Natural killer cell treated with Interleukin-12 subunit alpha and Interleukin-12 subunit beta and Interleukin-15 and Interleukin-18, amount 100 ng/mL, for 72 hours (primary cell): ENCODE measurements at regions not wholly inside any gene's neighbourhood (a gene's known extent, or its start where the extent isn't known, plus 50 kb on each side); places are given as distances from the start of the nearest gene placed in this dataset.
A peak's percentile ranks its signal among the peaks of the same experiment; 100 is the strongest.
"Not testable (repeated sequence)": the region's sequence is repeated elsewhere in the genome, so short reads cannot be mapped to it uniquely, and the experiment has no call there.

ENCODE experiments used
- ATAC-seq, 2 donors: fragments of 150-1000 bp; cut with Tn5 transposase in 1 of 2; sonication (Bioruptor Pico), chemical (Tn5 transposase) in 1 of 2; 2 replicates each; pipeline ENCODE4 v1.10.0; 2021
- DNase-seq: peaks from one replicate; pipeline ENCODE4 v3.0.0; 2022; ENCODE audit warnings: low spot score
- H3K27ac Mint-ChIP-seq, 2 donors: 1 replicate in 1 of 2; 2 replicates in 1 of 2; pipeline ENCODE4 v1.8.0; 2022; ENCODE audit warnings: mixed read lengths in 2 of 2, mild to moderate bottlenecking in 1 of 2, moderate library complexity in 1 of 2
- H3K27me3 Mint-ChIP-seq, 2 donors: 1 replicate in 1 of 2; 2 replicates in 1 of 2; pipeline ENCODE4 v1.8.0; 2022; ENCODE audit warnings: mixed read lengths in 2 of 2
- H3K36me3 Mint-ChIP-seq: one replicate; pipeline ENCODE4 v1.8.0; 2022; ENCODE audit warnings: mixed read lengths
- H3K4me1 Mint-ChIP-seq, 2 donors: 1 replicate in 1 of 2; 2 replicates in 1 of 2; pipeline ENCODE4 v1.8.0; 2022; ENCODE audit warnings: low read depth in 2 of 2, mixed read lengths in 2 of 2, mild to moderate bottlenecking in 1 of 2
- H3K4me3 Mint-ChIP-seq: one replicate; pipeline ENCODE4 v1.8.0; 2022; ENCODE audit warnings: mixed read lengths
- H3K9me3 Mint-ChIP-seq: 2 replicates; pipeline ENCODE4 v1.8.0; 2022; ENCODE audit warnings: mixed read lengths

GRCh38 chr21:6074935-6075334 lies 4446.4 kb upstream of the TPTE start:
- H3K36me3 Mint-ChIP-seq, H3K9me3 Mint-ChIP-seq, DNase-seq, ATAC-seq, H3K4me3 Mint-ChIP-seq, H3K4me1 Mint-ChIP-seq, H3K27ac Mint-ChIP-seq, H3K27me3 Mint-ChIP-seq: not testable (repeated sequence)

- not testable (repeated sequence) for H3K27me3 Mint-ChIP-seq, H3K9me3 Mint-ChIP-seq, H3K27ac Mint-ChIP-seq, DNase-seq, H3K4me1 Mint-ChIP-seq, H3K4me3 Mint-ChIP-seq, H3K36me3 Mint-ChIP-seq, ATAC-seq
Measured at GRCh38 chr21:6075627-6076208, 4445.7 kb upstream of the TPTE start.

GRCh38 chr21:6077358-6077757 lies 4444.0 kb upstream of the TPTE start:
- not testable (repeated sequence) for H3K27ac Mint-ChIP-seq, H3K27me3 Mint-ChIP-seq, H3K4me3 Mint-ChIP-seq, H3K4me1 Mint-ChIP-seq, H3K36me3 Mint-ChIP-seq, ATAC-seq, DNase-seq, H3K9me3 Mint-ChIP-seq

GRCh38 chr21:6078902-6079301 lies 4442.5 kb upstream of the TPTE start:
- not testable (repeated sequence) for H3K27me3 Mint-ChIP-seq, ATAC-seq, H3K9me3 Mint-ChIP-seq, DNase-seq, H3K4me3 Mint-ChIP-seq, H3K27ac Mint-ChIP-seq, H3K36me3 Mint-ChIP-seq, H3K4me1 Mint-ChIP-seq

- H3K36me3 Mint-ChIP-seq, ATAC-seq, H3K4me3 Mint-ChIP-seq, H3K27me3 Mint-ChIP-seq, DNase-seq, H3K27ac Mint-ChIP-seq, H3K4me1 Mint-ChIP-seq, H3K9me3 Mint-ChIP-seq: not testable (repeated sequence)
Measured at GRCh38 chr21:6080941-6081655, 4440.3 kb upstream of the TPTE start.

- H3K4me3 Mint-ChIP-seq, H3K4me1 Mint-ChIP-seq, DNase-seq, H3K27me3 Mint-ChIP-seq, H3K27ac Mint-ChIP-seq, H3K36me3 Mint-ChIP-seq, H3K9me3 Mint-ChIP-seq, ATAC-seq: not testable (repeated sequence)
Measured at GRCh38 chr21:6082166-6082565, 4439.2 kb upstream of the TPTE start.

- peak in 1 of 2 donors; percentile 18 for ATAC-seq
- not testable (repeated sequence) for H3K4me3 Mint-ChIP-seq, H3K36me3 Mint-ChIP-seq, H3K9me3 Mint-ChIP-seq, H3K27me3 Mint-ChIP-seq, H3K4me1 Mint-ChIP-seq, H3K27ac Mint-ChIP-seq, DNase-seq
Measured at GRCh38 chr21:6083574-6084120, 4437.7 kb upstream of the TPTE start.

GRCh38 chr21:6086038-6086437 lies 4435.3 kb upstream of the TPTE start:
- H3K9me3 Mint-ChIP-seq, H3K36me3 Mint-ChIP-seq, H3K4me1 Mint-ChIP-seq, ATAC-seq, DNase-seq, H3K4me3 Mint-ChIP-seq, H3K27me3 Mint-ChIP-seq, H3K27ac Mint-ChIP-seq: not testable (repeated sequence)

GRCh38 chr21:6087579-6088178 lies 4433.7 kb upstream of the TPTE start:
- H3K4me1 Mint-ChIP-seq, DNase-seq, H3K4me3 Mint-ChIP-seq, H3K27me3 Mint-ChIP-seq, ATAC-seq, H3K27ac Mint-ChIP-seq, H3K36me3 Mint-ChIP-seq, H3K9me3 Mint-ChIP-seq: not testable (repeated sequence)

- DNase-seq, H3K27ac Mint-ChIP-seq, ATAC-seq, H3K4me3 Mint-ChIP-seq, H3K27me3 Mint-ChIP-seq, H3K4me1 Mint-ChIP-seq, H3K36me3 Mint-ChIP-seq, H3K9me3 Mint-ChIP-seq: not testable (repeated sequence)
Measured at GRCh38 chr21:6090286-6090908, 4431.0 kb upstream of the TPTE start.

- H3K9me3 Mint-ChIP-seq, ATAC-seq, DNase-seq, H3K27me3 Mint-ChIP-seq, H3K4me3 Mint-ChIP-seq, H3K4me1 Mint-ChIP-seq, H3K27ac Mint-ChIP-seq, H3K36me3 Mint-ChIP-seq: not testable (repeated sequence)
Measured at GRCh38 chr21:6091335-6092027, 4429.9 kb upstream of the TPTE start.

- not testable (repeated sequence) for H3K4me1 Mint-ChIP-seq, H3K27me3 Mint-ChIP-seq, H3K27ac Mint-ChIP-seq, H3K36me3 Mint-ChIP-seq, H3K9me3 Mint-ChIP-seq, ATAC-seq, DNase-seq, H3K4me3 Mint-ChIP-seq
Measured at GRCh38 chr21:6092401-6092800, 4429.0 kb upstream of the TPTE start.

- not testable (repeated sequence) for H3K4me3 Mint-ChIP-seq, H3K27ac Mint-ChIP-seq, H3K9me3 Mint-ChIP-seq, H3K4me1 Mint-ChIP-seq, H3K36me3 Mint-ChIP-seq, DNase-seq, H3K27me3 Mint-ChIP-seq
- peak; percentile 62 to 79 for ATAC-seq
Measured at GRCh38 chr21:6093419-6093818, 4428.0 kb upstream of the TPTE start.
